Right ventricle myocardium superior (tissue), 1 donor: ENCODE measurements at regions not wholly inside any gene's neighbourhood (a gene's known extent, or its start where the extent isn't known, plus 50 kb on each side); places are given as distances from the start of the nearest gene placed in this dataset.

Experiments used
- ATAC-seq: fragments of 200-7000 bp; cut with Tn5 transposase; one replicate; pipeline ENCODE4 v1.9.1; 2020; ENCODE audit warnings: mild to moderate bottlenecking; ENCODE audit not compliant: poor library complexity
- DNase-seq: peaks from one replicate; pipeline ENCODE4 v3.0.0-alpha.2; 2020
- intact Hi-C: fragments of 100-400 bp; cut with DNase I; formaldehyde crosslinking; loops from one replicate; pipeline ENCODE4 v1.11.2; 2022
- donor health status: DM: no; HTN: yes; CAD: no; lungs with severe emphysema.

DNA sequence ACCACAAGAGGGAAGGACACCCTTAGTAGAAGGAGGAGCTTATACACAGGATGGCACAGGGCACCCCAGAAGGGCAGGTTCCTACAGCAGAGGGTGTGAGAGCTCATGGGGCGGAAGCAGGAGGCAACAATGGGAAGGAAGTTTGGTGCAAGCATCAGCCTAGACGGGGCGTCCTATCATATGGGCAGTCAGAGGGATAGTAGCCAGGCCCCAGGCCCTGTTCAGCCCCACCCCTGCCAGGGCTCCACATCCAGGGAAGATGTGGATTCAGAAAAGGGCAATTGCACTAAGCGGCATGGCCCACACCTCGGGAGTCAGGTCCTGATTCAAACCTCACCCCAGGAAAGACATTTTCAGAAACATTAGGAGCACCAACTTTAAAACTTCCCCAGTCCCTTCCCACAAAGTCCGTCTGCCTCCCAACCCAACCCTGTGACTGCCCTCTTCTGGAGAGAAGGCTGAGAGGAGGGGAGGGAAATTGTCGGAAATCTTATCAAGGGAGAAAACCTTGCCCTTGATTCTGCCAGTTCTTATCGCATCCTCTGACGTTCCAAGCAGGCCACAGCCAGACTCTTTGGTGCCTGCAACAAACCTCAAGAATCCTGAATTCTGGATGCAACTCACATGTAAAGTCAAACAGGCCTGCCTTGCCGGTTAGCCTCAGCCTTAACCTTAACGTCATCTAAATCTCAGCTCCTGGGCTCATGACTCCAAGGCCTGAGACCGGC lies 198.8 kb upstream of the CDH5 start:
- intact Hi-C loops = no loop called here
- ATAC-seq (no peak), DNase-seq (no peak)

DNA sequence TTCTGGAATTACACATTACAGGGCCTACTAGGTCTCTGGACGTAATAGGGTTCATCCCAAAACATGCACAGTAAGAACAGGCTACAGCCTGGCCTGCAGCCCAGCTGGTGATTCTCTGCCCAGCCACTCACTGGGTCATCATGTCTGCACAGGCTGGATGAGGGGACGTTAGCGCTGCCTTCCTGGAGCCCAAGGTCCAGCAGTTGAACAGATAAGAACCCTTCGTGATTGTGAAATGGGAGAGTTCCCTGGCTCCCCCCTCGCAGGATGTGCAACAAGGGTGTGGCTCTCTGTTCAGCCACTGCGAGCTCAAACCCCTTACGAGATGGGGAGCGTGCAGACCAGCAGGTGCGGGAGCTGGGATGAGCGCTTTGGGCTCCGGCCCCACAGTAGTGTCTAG lies 200.0 kb upstream of the CDH5 start:
- DNase-seq = no peak
- intact Hi-C loops = no loop called here
- ATAC-seq = no peak

DNA sequence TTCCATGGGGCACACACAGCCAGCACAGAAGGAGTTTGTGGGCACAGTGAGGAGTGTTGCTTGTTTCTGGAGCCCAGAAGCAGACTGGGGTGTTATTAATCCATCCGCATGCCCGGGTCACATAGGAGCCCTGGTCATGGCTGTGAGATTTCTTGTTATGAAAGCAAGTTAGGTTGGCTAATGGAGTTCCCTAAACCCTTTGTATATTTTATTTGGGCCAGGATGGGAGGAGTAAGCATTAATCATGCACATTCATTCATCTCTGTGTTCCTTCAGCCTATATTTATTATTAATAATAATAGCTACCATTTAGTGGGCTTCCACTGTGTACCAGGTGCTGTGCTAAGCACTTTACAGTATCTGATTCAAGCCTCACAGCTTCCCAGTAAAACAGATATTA lies 200.6 kb upstream of the CDH5 start:
- intact Hi-C loops = no loop called here
- ATAC-seq (no peak), DNase-seq (no peak)

DNA sequence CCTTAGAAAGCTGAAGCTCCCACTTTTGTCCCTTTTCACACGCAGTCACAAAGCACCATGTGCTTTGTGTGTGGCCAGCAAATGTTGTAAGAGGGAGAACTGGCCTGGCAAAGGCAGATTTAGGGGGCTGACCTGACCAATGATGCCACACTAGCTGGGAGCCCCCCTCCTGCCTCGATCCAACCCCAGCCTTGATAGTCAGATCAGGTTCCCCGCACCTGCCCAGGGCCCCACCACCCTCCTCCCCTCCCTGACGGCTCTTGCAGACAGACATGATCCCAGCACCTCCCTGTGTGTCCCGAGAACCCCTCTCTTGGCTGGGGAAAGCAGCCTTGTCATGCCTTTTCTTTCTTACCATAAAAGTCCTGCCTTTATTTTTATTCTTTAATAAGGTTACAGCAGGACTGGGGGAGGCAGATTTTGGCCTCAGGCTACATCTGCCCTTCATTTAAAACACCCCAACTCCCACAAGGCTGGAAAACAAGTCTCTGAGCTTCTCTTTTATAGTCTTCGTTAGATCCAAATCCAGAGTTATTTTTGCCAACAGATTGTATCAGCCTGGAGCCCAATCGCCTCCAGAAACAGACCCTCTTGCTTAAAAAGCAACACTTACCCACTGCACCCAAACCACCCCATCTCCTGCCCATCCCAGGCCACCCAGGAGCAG lies 201.8 kb upstream of the CDH5 start:
- ATAC-seq = no peak
- intact Hi-C loops = no loop called here
- no peak for DNase-seq

DNA sequence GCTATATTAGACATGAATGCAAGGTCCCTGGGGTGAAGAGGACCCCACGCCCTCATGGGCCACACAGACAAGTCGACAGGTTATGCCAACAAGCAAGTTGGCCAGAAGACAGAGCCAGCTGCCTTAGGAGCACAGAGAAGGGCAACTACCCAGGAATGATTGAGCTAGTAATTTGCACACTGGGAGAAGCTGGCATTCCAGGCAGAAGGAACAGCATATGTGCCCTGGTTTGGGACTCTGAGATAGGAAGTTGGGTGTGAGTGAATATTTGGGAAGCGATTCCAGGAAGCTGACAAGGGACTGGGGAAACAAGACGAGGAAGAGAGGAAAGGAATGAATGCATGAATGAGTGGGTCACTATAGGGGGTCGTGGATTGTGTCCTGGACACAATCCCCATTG lies 203.7 kb upstream of the CDH5 start:
- DNase-seq = no peak
- intact Hi-C loops = no loop called here
- no peak for ATAC-seq

DNA sequence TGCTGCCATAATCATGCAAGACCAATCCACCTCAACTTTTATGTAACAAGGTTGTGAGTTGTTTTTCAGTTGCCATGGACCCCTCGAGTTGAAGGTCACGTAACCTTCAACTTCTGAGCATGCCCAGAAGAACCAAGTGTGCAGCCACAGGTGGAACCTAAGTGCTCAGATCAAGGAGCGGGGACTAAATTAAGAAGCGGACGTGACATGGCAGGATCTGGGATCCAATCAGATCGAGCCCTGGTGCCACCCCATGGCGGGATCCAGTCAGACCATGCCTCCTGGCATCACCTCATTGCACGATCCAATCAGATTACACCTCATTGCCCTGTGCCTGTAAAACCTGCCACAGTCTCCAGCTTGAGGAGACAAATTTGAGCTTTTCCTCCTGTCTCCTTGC lies 204.5 kb upstream of the CDH5 start:
- DNase-seq (no peak), ATAC-seq (no peak)
- intact Hi-C loops = no loop called here

DNA sequence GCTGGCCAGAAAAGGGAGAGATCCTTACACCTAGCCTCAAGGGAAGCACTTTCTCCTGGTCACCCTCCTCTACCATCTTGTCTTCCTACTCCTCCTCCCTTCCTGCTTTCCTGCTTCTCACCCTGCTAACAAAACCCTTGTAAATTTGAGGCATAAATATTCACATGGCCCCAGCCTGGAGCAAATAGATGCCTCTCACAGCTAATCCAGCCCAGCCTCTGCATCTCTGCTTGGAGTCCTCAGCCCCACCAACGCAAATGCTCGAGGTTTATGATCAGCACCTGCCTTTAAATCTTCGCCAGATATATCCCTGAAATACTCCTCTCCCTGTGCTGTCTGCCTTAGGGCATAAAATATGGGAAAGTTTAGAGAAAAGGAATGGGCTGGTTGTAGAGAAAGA lies 205.2 kb upstream of the CDH5 start:
- no peak for ATAC-seq
- DNase-seq = no peak
- intact Hi-C loops = no loop called here

DNA sequence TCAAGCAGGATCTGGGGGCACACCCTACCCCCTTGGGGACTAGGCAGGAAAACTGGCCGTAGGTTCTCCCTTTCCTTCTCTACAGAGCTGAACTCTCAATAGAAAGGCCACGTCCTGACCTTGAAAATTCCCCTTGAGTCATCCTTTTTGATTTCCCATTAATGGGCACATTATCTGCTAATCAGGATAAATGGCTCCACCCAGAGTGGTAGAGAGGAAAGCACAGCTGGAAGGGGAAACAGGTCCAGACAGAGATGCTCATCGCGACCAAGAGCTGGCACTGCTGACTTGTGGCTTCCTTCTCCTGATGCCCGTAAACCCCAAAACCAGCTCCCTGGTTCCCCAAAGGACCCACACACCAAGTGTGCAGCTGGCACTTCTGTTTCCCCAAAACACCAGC lies 206.5 kb upstream of the CDH5 start:
- no peak for DNase-seq
- intact Hi-C loops = no loop called here
- ATAC-seq = no peak

DNA sequence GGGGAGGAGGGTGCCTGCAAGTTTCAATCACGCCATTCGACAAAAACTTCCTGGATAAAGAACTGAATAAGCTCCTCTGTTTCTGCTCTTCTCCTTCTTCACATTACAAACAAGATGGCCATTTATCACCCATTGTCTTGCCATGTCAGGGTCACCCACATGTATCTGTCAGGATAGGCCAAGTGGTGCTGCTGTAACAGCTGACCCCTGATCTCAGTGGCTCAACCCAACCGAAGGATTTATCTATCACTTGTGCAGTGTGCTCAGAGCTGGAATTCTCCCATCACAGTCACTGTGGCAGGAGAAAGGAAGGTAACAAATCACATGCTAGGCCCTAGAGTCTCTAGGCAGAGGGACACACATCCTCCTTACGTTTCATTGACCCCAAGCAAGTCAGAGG lies 210.0 kb upstream of the CDH5 start:
- no peak for ATAC-seq
- intact Hi-C loops = no loop called here
- no peak for DNase-seq

DNA sequence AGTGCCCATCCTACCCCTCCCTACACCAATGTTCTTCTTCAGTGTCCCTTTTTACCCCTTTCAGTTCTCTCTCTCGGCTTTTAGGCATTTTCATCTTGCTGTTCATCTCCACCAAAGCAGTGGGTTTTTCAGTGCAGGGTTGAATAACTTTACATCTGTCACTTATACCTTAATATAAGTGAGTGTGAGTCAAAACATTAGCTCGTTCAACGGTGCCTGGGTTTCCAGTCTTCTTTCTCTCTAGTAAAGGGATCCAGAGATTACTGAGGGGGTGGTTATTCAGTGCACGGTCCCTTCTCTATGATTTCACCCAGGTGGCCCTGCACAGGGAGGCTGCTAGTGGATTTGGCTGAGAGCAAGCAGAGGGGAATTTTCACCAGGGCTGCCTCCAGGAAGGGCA lies 210.6 kb upstream of the CDH5 start:
- ATAC-seq (no peak), DNase-seq (no peak)
- intact Hi-C loops = no loop called here

DNA sequence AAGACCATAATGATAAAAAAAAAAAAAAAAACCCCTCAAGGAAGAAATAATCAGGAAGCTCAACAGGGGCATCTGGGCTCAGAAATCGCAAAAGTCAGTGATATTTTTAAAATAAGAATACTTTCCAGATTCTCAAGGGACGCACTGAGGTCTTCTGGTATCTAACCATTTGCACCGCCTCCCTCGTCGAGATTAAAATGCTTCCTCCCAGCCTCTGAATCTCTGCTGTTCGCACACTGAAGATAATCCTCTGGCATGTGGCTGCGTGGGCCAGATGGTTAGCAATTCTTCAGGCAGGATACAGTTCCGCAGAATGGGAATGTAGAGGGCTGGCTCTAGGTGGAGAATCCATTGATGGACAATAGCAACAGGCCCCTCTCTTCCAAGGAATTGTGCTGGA lies 211.7 kb upstream of the CDH5 start:
- intact Hi-C loops = no loop called here
- no peak for DNase-seq
- ATAC-seq = no peak

DNA sequence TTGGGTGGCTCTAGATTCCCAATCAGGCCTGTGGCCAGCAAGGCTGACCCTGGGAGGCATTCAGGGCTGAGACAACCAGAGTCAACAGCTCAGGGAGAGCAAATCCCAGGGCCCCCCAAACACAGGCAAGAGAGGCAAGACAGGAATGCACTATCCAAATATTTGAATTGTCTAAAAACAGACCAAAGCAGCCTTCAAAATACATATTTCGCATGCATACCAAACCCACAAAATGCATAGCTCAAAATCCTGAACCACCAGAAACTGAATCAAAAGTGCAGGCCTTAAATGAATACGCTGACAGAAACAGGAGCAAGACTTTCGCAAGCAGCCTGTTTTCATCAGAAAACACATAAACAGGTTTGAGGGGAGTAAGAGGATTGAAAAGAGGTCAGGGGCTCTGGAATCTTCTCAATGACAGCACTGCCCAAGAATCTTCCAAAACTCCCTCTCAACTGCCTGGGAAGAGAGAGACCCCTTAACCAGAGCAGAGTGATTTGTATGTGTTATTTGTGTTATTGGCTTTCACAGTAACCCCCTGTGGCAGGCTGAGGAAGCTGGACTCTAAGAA lies 213.6 kb upstream of the CDH5 start:
- ATAC-seq (no peak), DNase-seq (no peak)
- intact Hi-C loops = no loop called here

DNA sequence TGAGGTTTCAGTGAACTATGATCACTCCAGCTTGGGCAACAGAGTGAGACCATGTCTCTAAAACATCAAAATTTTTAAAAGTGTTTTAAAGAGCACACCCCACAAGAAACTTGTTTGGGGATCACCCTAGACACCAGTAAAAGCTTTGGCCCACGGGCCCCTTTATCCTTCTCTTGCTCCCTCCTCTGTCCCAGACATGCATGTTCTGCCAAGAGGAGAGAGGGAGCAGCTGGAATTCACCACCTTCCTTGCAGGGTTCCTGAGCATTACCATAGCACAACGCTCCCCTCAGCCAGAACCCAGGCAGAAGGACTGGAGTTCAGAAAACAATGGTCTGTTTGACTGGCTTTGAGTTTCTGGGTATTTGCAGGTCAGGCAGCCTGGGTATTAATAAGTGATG lies 214.3 kb upstream of the CDH5 start:
- intact Hi-C loops = no loop called here
- DNase-seq (no peak), ATAC-seq (no peak)

DNA sequence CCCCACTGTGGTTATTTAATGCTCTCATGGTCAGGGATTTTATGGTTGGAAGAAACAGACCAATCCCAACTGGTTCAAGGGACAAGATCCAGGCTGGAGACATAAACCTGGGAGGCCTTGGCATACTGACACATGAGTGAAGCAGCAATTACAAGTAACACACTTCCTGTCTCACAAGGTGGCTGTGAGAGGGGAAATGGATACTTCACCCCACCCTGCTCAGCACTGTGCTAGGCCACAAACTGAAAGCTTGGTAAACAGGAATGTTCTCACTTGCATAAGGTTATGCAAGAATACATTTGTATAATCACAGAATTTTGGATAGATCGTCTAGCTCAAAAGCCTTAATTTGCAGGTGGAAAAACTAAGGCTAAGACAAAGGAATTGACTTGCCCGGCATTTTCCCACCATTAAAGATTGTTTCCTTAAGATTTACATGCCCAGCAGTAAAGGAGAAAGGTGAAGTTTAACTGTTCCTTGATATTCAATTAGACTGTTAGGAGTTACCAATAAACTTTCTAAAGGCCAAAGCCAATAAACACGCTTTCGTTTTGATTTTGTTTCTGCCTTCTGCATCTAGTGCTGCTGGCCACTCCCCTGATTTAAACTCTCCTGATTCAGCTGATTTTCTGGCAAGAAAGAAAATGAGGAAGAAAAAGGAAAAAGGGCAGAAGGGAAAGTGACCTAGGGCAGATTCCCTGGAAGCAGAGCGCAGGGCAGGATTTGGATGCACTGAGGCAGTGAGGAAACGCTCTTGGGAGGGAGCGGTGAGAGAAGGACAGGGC lies 215.6 kb upstream of the CDH5 start:
- intact Hi-C loops = no loop called here
- DNase-seq (no peak), ATAC-seq (peak; percentile 53)

DNA sequence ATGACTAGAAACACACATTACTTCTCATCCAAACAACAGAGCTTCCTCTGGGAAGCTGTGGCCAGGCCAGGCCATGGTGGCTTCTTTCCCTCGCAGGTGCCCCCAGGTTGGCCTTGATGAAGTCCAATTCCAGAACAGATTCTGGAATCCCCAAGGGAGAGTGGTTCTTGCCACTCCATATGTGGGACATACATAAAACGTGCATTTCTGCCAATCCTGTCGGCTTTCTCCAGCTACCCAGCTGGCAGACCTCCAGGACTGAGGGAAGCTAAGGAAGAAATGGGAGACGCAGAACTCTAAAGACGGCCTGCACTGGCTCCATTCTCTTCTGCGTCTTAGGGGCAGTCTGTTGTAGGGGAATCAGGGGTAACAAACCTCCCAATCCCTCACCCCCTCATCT lies 219.2 kb upstream of the CDH5 start:
- ATAC-seq = no peak

DNA sequence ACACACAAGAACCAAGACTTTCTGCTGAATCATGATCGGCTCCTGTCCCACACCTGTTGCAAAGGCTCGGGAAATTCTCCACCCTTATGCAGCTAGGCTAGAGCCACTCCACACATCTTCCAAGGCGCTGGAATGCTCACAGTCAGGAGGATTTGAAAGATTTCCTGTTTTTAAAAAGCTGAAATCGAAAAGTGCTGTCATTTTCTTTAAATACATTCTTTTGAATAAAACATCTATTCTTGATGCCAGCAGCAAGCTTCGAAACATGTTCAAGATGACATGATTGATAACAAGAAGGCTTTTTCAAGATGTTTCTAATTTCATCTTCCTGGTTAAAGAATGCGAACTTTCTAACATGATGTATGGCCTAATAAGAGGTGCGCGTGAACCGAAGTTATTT lies 219.7 kb upstream of the CDH5 start:
- no peak for ATAC-seq
- DNase-seq = no peak
- intact Hi-C loops = loop anchor here (10.0 kb wide), 1 partner anchor 98 kb away; no protein-coding TSS in a partner anchor

More for the DNA sequence above, 219.2 kb upstream of the CDH5 start:
- no peak for DNase-seq
- intact Hi-C loops = loop anchor here (10.0 kb wide), 1 partner anchor 98 kb away; no protein-coding TSS in a partner anchor

DNA sequence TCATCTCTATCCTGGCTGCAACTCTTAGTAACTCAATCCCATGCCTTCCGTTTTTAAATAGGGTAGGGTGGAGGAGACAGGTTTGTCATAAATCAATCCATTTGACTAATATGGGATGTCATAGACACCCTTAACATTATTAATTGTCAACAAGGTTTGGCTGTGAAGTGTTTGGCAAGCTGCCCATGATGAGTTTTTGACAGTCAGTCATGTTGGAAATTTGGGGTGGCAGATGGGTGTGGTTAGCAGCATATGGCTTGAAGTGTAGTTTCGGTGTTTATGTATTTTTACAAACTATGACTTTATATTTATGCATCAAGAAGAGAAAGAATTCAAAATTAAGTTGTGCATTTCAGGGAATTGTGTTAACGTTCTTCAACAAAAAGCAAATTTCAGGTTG lies 221.8 kb upstream of the CDH5 start:
- ATAC-seq (no peak), DNase-seq (no peak)
- intact Hi-C loops = loop anchor here (10.0 kb wide), 1 partner anchor 100 kb away; no protein-coding TSS in a partner anchor

DNA sequence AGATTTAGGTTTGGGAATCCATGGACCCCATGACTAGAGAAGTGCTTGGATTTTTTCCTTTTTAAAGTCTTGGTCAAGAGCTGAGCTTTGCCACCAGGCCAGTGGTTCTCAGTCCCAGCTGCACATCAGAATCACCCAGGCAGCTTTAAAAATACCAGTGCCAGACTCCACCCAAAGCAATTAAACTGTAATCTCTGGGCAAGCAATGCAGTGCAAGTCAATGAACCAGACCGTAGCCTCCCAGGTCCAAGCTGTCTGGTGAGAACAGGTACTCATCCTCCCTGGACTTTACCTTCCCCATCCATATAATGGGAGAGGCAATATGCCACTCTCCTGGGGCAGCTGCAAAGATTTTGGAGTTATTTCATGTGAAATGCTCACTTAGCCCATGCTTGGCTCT lies 223.1 kb upstream of the CDH5 start:
- ATAC-seq (no peak), DNase-seq (no peak)
- intact Hi-C loops = loop anchor here (10.0 kb wide), 1 partner anchor 101 kb away; no protein-coding TSS in a partner anchor

DNA sequence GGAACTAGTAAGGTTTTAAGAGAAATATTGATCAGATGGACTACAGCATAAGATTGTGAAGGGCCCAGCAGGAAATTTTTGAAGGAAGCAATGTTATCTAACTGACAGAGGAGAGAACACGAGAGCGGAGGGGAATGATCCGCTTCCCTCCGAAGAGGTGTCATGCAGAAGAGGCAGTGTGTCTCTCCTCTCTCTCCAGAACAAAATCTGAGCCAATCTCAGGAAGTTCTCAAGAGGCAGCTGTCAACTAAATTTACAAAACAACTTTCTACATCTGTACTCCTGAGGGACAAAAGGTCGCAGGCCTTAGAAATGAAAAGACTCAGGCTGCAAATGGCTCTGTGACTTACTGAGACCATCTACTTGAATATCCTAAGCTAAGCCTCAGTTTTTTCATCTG lies 224.6 kb upstream of the CDH5 start:
- DNase-seq (no peak), ATAC-seq (no peak)
- intact Hi-C loops = loop anchor here (10.0 kb wide), 1 partner anchor 103 kb away; no protein-coding TSS in a partner anchor
